ENCODE measurements at regions not wholly inside any gene's neighbourhood (a gene's known extent, or its start where the extent isn't known, plus 50 kb on each side); places are given as distances from the start of the nearest gene placed in this dataset.
"Not testable (repeated sequence)": the region's sequence is repeated elsewhere in the genome, so short reads cannot be mapped to it uniquely, and the experiment has no call there.

GRCh38 chr4:149202117-149202516 lies 613.5 kb downstream of the IQCM start:
- in situ Hi-C loops (cut with MboI; ENCODE audit: low sequenced_read_pairs, unreplicated experiment), result no loop called here
- no peak for TF ChIP-seq CTCF (IDR thresholded peaks at IDR 0.05; ENCODE audit: borderline replicate concordance, control extremely low read depth, extremely low read depth, insufficient read depth, missing control alignments)
- DNase-seq (ENCODE audit: low spot score), result no peak

- no peak for TF ChIP-seq CTCF (IDR thresholded peaks at IDR 0.05; ENCODE audit: borderline replicate concordance, control extremely low read depth, extremely low read depth, insufficient read depth, missing control alignments)
- in situ Hi-C loops (cut with MboI; ENCODE audit: low sequenced_read_pairs, unreplicated experiment), result no loop called here
- DNase-seq (ENCODE audit: low spot score), result no peak
Observed at GRCh38 chr4:149199594-149199993, 616.0 kb downstream of the IQCM start.

GRCh38 chr4:149194061-149194460 lies 621.6 kb downstream of the IQCM start:
- DNase-seq (ENCODE audit: low spot score), result no peak
- TF ChIP-seq CTCF (IDR thresholded peaks at IDR 0.05; ENCODE audit: borderline replicate concordance, control extremely low read depth, extremely low read depth, insufficient read depth, missing control alignments), result no peak
- in situ Hi-C loops (cut with MboI; ENCODE audit: low sequenced_read_pairs, unreplicated experiment), result no loop called here

GRCh38 chr4:149187726-149188125 lies 627.9 kb downstream of the IQCM start:
- no peak for DNase-seq (ENCODE audit: low spot score)
- in situ Hi-C loops (cut with MboI; ENCODE audit: low sequenced_read_pairs, unreplicated experiment), result no loop called here
- TF ChIP-seq CTCF (IDR thresholded peaks at IDR 0.05; ENCODE audit: borderline replicate concordance, control extremely low read depth, extremely low read depth, insufficient read depth, missing control alignments), result no peak

GRCh38 chr4:149183638-149184037 lies 632.0 kb downstream of the IQCM start:
- TF ChIP-seq CTCF (IDR thresholded peaks at IDR 0.05; ENCODE audit: borderline replicate concordance, control extremely low read depth, extremely low read depth, insufficient read depth, missing control alignments), result no peak
- no peak for DNase-seq (ENCODE audit: low spot score)
- in situ Hi-C loops (cut with MboI; ENCODE audit: low sequenced_read_pairs, unreplicated experiment), result no loop called here

GRCh38 chr4:149181459-149181858 lies 634.2 kb downstream of the IQCM start:
- in situ Hi-C loops (cut with MboI; ENCODE audit: low sequenced_read_pairs, unreplicated experiment), result not testable (repeated sequence)

GRCh38 chr4:149176039-149176438 lies 639.6 kb downstream of the IQCM start:
- in situ Hi-C loops (cut with MboI; ENCODE audit: low sequenced_read_pairs, unreplicated experiment), result no loop called here
- TF ChIP-seq CTCF (IDR thresholded peaks at IDR 0.05; ENCODE audit: borderline replicate concordance, control extremely low read depth, extremely low read depth, insufficient read depth, missing control alignments), result no peak
- no peak for DNase-seq (ENCODE audit: low spot score)

More at GRCh38 chr4:149181459-149181858, 634.2 kb downstream of the IQCM start:
- not testable (repeated sequence) for DNase-seq (ENCODE audit: low spot score)
